ENCODE measurements at regions not wholly inside any gene's neighbourhood (a gene's known extent, or its start where the extent isn't known, plus 50 kb on each side); places are given as distances from the start of the nearest gene placed in this dataset.

DNA sequence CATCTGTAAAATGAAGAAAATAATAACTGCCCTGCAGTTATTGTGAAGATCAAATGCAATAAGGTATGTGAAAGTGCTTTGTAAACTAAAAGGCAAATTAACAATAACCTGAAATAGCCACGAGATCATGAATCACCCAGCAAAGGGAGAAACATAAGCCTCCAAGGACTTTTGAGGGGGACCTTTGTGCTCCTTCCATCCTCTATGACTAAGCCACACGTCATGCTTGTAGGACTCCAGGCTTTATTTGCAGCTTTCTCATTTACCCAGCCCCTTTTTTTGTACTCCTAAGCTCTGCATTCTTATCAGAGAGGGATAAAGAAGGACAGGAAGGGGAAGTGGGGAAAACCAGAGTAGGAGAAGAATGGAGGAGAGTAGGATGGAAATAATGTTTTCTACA, 115.1 kb downstream of the PROX1 start:
- no peak for TF ChIP-seq POLR2A (IDR thresholded peaks at IDR 0.05)
- TF ChIP-seq, protein P1, sequence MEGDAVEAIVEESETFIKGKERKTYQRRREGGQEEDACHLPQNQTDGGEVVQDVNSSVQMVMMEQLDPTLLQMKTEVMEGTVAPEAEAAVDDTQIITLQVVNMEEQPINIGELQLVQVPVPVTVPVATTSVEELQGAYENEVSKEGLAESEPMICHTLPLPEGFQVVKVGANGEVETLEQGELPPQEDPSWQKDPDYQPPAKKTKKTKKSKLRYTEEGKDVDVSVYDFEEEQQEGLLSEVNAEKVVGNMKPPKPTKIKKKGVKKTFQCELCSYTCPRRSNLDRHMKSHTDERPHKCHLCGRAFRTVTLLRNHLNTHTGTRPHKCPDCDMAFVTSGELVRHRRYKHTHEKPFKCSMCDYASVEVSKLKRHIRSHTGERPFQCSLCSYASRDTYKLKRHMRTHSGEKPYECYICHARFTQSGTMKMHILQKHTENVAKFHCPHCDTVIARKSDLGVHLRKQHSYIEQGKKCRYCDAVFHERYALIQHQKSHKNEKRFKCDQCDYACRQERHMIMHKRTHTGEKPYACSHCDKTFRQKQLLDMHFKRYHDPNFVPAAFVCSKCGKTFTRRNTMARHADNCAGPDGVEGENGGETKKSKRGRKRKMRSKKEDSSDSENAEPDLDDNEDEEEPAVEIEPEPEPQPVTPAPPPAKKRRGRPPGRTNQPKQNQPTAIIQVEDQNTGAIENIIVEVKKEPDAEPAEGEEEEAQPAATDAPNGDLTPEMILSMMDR (IDR thresholded peaks at IDR 0.05): no peak
- TF ChIP-seq EP300 (IDR thresholded peaks at IDR 0.05): no peak

Measured in sigmoid colon (tissue), 4 donors.